ENCODE measurements at regions not wholly inside any gene's neighbourhood (a gene's known extent, or its start where the extent isn't known, plus 50 kb on each side); places are given as distances from the start of the nearest gene placed in this dataset.

GRCh38 chrX:20500171-20500865, 233.6 kb upstream of the RPS6KA3 start:
- no peak overlapping the region for H3K27ac Mint-ChIP-seq
- H3K27me3 Mint-ChIP-seq: peaks cover 57% of the 10 kb centered on the region
- no peak overlapping the region for H3K4me3 Mint-ChIP-seq
- H3K9me3 Mint-ChIP-seq: no peaks in the 10 kb centered on the region
- DNase-seq: no peak
- H3K4me1 Mint-ChIP-seq (ENCODE audit: low read depth): peaks cover 16% of the 10 kb centered on the region
- no peaks in the 10 kb centered on the region for H3K36me3 Mint-ChIP-seq (ENCODE audit: low read depth)

GRCh38 chrX:20499763-20500162, 233.1 kb upstream of the RPS6KA3 start:
- peaks cover 57% of the 10 kb centered on the region for H3K27me3 Mint-ChIP-seq
- no peaks in the 10 kb centered on the region for H3K36me3 Mint-ChIP-seq (ENCODE audit: low read depth)
- no peak for DNase-seq
- H3K9me3 Mint-ChIP-seq: no peaks in the 10 kb centered on the region
- no peak overlapping the region for H3K4me3 Mint-ChIP-seq
- peaks cover 16% of the 10 kb centered on the region for H3K4me1 Mint-ChIP-seq (ENCODE audit: low read depth)
- no peak overlapping the region for H3K27ac Mint-ChIP-seq

GRCh38 chrX:20498851-20499635, 232.3 kb upstream of the RPS6KA3 start:
- Mint-ChIP-seq H3K4me3 (no peak overlapping the region), H3K36me3 (ENCODE audit: low read depth) (no peaks in the 10 kb centered on the region), H3K4me1 (ENCODE audit: low read depth) (peaks cover 16% of the 10 kb centered on the region), H3K27me3 (peaks cover 53% of the 10 kb centered on the region), H3K9me3 (no peaks in the 10 kb centered on the region), H3K27ac (no peak overlapping the region)
- no peak for DNase-seq

- Mint-ChIP-seq H3K4me1 (ENCODE audit: low read depth) (peaks cover 10% of the 10 kb centered on the region), H3K27ac (no peak overlapping the region), H3K9me3 (no peaks in the 10 kb centered on the region), H3K36me3 (ENCODE audit: low read depth) (no peaks in the 10 kb centered on the region), H3K4me3 (no peak overlapping the region), H3K27me3 (peaks cover 35% of the 10 kb centered on the region)
- DNase-seq: no peak
Observed at GRCh38 chrX:20495575-20495974, 228.9 kb upstream of the RPS6KA3 start.

GRCh38 chrX:20488473-20488872, 221.8 kb upstream of the RPS6KA3 start:
- no peak overlapping the region for H3K27ac Mint-ChIP-seq
- no peak overlapping the region for H3K4me3 Mint-ChIP-seq
- no peaks in the 10 kb centered on the region for H3K36me3 Mint-ChIP-seq (ENCODE audit: low read depth)
- no peaks in the 10 kb centered on the region for H3K9me3 Mint-ChIP-seq
- H3K27me3 Mint-ChIP-seq: peaks cover 32% of the 10 kb centered on the region
- DNase-seq: no peak
- H3K4me1 Mint-ChIP-seq (ENCODE audit: low read depth): peaks cover 5% of the 10 kb centered on the region

GRCh38 chrX:20487227-20487626, 220.5 kb upstream of the RPS6KA3 start:
- Mint-ChIP-seq H3K27ac (no peak overlapping the region), H3K27me3 (peaks cover 30% of the 10 kb centered on the region), H3K36me3 (ENCODE audit: low read depth) (no peaks in the 10 kb centered on the region), H3K4me1 (ENCODE audit: low read depth) (peaks cover 5% of the 10 kb centered on the region), H3K4me3 (no peak overlapping the region), H3K9me3 (no peaks in the 10 kb centered on the region)
- no peak for DNase-seq

- H3K27ac Mint-ChIP-seq: no peak overlapping the region
- no peak overlapping the region for H3K4me3 Mint-ChIP-seq
- H3K27me3 Mint-ChIP-seq: peaks cover 45% of the 10 kb centered on the region
- no peaks in the 10 kb centered on the region for H3K4me1 Mint-ChIP-seq (ENCODE audit: low read depth)
- DNase-seq: no peak
- no peaks in the 10 kb centered on the region for H3K36me3 Mint-ChIP-seq (ENCODE audit: low read depth)
- no peaks in the 10 kb centered on the region for H3K9me3 Mint-ChIP-seq
Observed at GRCh38 chrX:20481632-20482031, 214.9 kb upstream of the RPS6KA3 start.

- Mint-ChIP-seq H3K9me3 (no peaks in the 10 kb centered on the region), H3K4me3 (no peak overlapping the region), H3K27me3 (peaks cover 34% of the 10 kb centered on the region), H3K27ac (no peak overlapping the region), H3K4me1 (ENCODE audit: low read depth) (no peaks in the 10 kb centered on the region), H3K36me3 (ENCODE audit: low read depth) (no peaks in the 10 kb centered on the region)
- DNase-seq: no peak
Observed at GRCh38 chrX:20479896-20480295, 213.2 kb upstream of the RPS6KA3 start.

GRCh38 chrX:20479048-20479447, 212.3 kb upstream of the RPS6KA3 start:
- Mint-ChIP-seq H3K27ac (no peak overlapping the region), H3K4me1 (ENCODE audit: low read depth) (no peaks in the 10 kb centered on the region), H3K9me3 (no peaks in the 10 kb centered on the region), H3K4me3 (no peak overlapping the region), H3K27me3 (peaks cover 34% of the 10 kb centered on the region), H3K36me3 (ENCODE audit: low read depth) (no peaks in the 10 kb centered on the region)
- no peak for DNase-seq

GRCh38 chrX:20477836-20478524, 211.3 kb upstream of the RPS6KA3 start:
- Mint-ChIP-seq H3K9me3 (no peaks in the 10 kb centered on the region), H3K4me3 (no peak overlapping the region), H3K36me3 (ENCODE audit: low read depth) (no peaks in the 10 kb centered on the region), H3K27ac (no peak overlapping the region), H3K27me3 (peaks cover 37% of the 10 kb centered on the region), H3K4me1 (ENCODE audit: low read depth) (no peaks in the 10 kb centered on the region)
- DNase-seq: no peak

- no peaks in the 10 kb centered on the region for H3K4me1 Mint-ChIP-seq (ENCODE audit: low read depth)
- H3K27ac Mint-ChIP-seq: no peak overlapping the region
- H3K36me3 Mint-ChIP-seq (ENCODE audit: low read depth): no peaks in the 10 kb centered on the region
- no peak overlapping the region for H3K4me3 Mint-ChIP-seq
- no peaks in the 10 kb centered on the region for H3K9me3 Mint-ChIP-seq
- no peak for DNase-seq
- peaks cover 40% of the 10 kb centered on the region for H3K27me3 Mint-ChIP-seq
Observed at GRCh38 chrX:20477219-20477618, 210.5 kb upstream of the RPS6KA3 start.

GRCh38 chrX:20472620-20473258, 206.0 kb upstream of the RPS6KA3 start:
- no peak overlapping the region for H3K4me3 Mint-ChIP-seq
- H3K27me3 Mint-ChIP-seq: peaks cover 16% of the 10 kb centered on the region
- H3K9me3 Mint-ChIP-seq: no peaks in the 10 kb centered on the region
- no peaks in the 10 kb centered on the region for H3K36me3 Mint-ChIP-seq (ENCODE audit: low read depth)
- no peak overlapping the region for H3K27ac Mint-ChIP-seq
- no peak for DNase-seq
- H3K4me1 Mint-ChIP-seq (ENCODE audit: low read depth): no peaks in the 10 kb centered on the region

GRCh38 chrX:20472148-20472547, 205.4 kb upstream of the RPS6KA3 start:
- Mint-ChIP-seq H3K36me3 (ENCODE audit: low read depth) (no peaks in the 10 kb centered on the region), H3K27ac (no peak overlapping the region), H3K9me3 (no peaks in the 10 kb centered on the region), H3K4me3 (no peak overlapping the region), H3K4me1 (ENCODE audit: low read depth) (no peaks in the 10 kb centered on the region), H3K27me3 (peaks cover 13% of the 10 kb centered on the region)
- no peak for DNase-seq

- DNase-seq: no peak
- no peaks in the 10 kb centered on the region for H3K4me1 Mint-ChIP-seq (ENCODE audit: low read depth)
- no peak overlapping the region for H3K4me3 Mint-ChIP-seq
- H3K36me3 Mint-ChIP-seq (ENCODE audit: low read depth): no peaks in the 10 kb centered on the region
- no peak overlapping the region for H3K27ac Mint-ChIP-seq
- H3K9me3 Mint-ChIP-seq: no peaks in the 10 kb centered on the region
- H3K27me3 Mint-ChIP-seq: peaks cover 8% of the 10 kb centered on the region
Observed at GRCh38 chrX:20471483-20471882, 204.8 kb upstream of the RPS6KA3 start.

Measured in activated T-cell treated with anti-CD3 and anti-CD28 coated beads, Interleukin-2, amount 50 U/mL, for 24 hours (primary cell).